IMR-90 (cell line): ENCODE measurements at regions not wholly inside any gene's neighbourhood (a gene's known extent, or its start where the extent isn't known, plus 50 kb on each side); places are given as distances from the start of the nearest gene placed in this dataset.

Experiments
- ATAC-seq: fragments of 200-7000 bp; cut with Tn5 transposase; 2 replicates; pipeline ENCODE4 v1.9.1; 2020; ENCODE audit warnings: low read depth, mild to moderate bottlenecking, moderate library complexity
- BruUV-seq: library from RNA; stranded (reverse); fragments of 400-500 nt; replicated peaks from 2 replicates; lab custom pipeline; 2021; lab: Mats Ljungman, UMichigan
- CTCF ChIA-PET: fragments of 300-600 bp; formaldehyde crosslinking; extraction: SDS; loops from one replicate; lab custom pipeline; 2021; ENCODE audit warnings: antibody characterized with exemption; lab: Yijun Ruan, JAX
- POLR2A ChIA-PET: fragments of 300-600 bp; sonication (Branson Sonifier 250); formaldehyde crosslinking; loops from one replicate; lab custom pipeline; 2022; ENCODE audit warnings: antibody characterized with exemption; ENCODE audit not compliant: unreplicated experiment; lab: Charles Lee
- DNase-seq: peaks from one replicate; pipeline ENCODE4 v3.0.0; 2013
- H2AFZ ChIP-seq: replicated peaks from 2 replicates; pipeline ENCODE3; 2013; ENCODE audit warnings: low read length, mild to moderate bottlenecking; ENCODE audit not compliant: poor library complexity
- H2AK5ac ChIP-seq: 2 replicates; pipeline ENCODE4 v1.6.1; 2013; ENCODE audit warnings: low read depth, low read length, inconsistent platforms
- H2AK9ac ChIP-seq: replicated peaks from 2 replicates; pipeline ENCODE3; 2013; ENCODE audit warnings: mild to moderate bottlenecking, low read depth, low read length, moderate library complexity; ENCODE audit not compliant: poor library complexity
- H2BK120ac ChIP-seq: 2 replicates; pipeline ENCODE4 v1.6.1; 2013; ENCODE audit warnings: low read depth, low read length, inconsistent platforms
- H2BK15ac ChIP-seq: 3 replicates; pipeline ENCODE4 v1.6.1; 2013; ENCODE audit warnings: low read depth, low read length, inconsistent platforms
- H2BK20ac ChIP-seq: 2 replicates; pipeline ENCODE4 v1.6.1; 2013; ENCODE audit warnings: low read depth, mild to moderate bottlenecking, inconsistent platforms, low read length, moderate library complexity
- H2BK5ac ChIP-seq: 2 replicates; pipeline ENCODE4 v1.6.1; 2013; ENCODE audit warnings: mild to moderate bottlenecking, low read depth, low read length, inconsistent platforms; ENCODE audit not compliant: poor library complexity, severe bottlenecking
- H3K14ac ChIP-seq: replicated peaks from 2 replicates; pipeline ENCODE4 v1.6.1; 2013; ENCODE audit warnings: low read depth, low read length, inconsistent platforms
- H3K18ac ChIP-seq: 2 replicates; pipeline ENCODE4 v1.6.1; 2013; ENCODE audit warnings: low read depth, low read length, control low read depth
- H3K23ac ChIP-seq: 2 replicates; pipeline ENCODE4 v1.6.1; 2013; ENCODE audit warnings: low read depth, low read length, inconsistent platforms
- H3K27ac ChIP-seq: 2 replicates; pipeline ENCODE4 v1.5.1; 2013; ENCODE audit warnings: mild to moderate bottlenecking, control low read depth, low read length; ENCODE audit not compliant: insufficient read depth
- H3K27me3 ChIP-seq: 2 replicates; pipeline ENCODE4 v1.6.1; 2013; ENCODE audit warnings: low read length; ENCODE audit not compliant: control insufficient read depth, insufficient read depth
- H3K36me3 ChIP-seq: 2 replicates; pipeline ENCODE4 v1.6.1; 2013; ENCODE audit warnings: low read length, mixed read lengths; ENCODE audit not compliant: control insufficient read depth, insufficient read depth
- H3K4ac ChIP-seq: 2 replicates; pipeline ENCODE4 v1.6.1; 2013; ENCODE audit warnings: low read depth, low read length, inconsistent platforms
- H3K4me1 ChIP-seq: 2 replicates; pipeline ENCODE4 v1.6.1; 2013; ENCODE audit warnings: low read length, mixed read lengths; ENCODE audit not compliant: control insufficient read depth, insufficient read depth
- H3K4me2 ChIP-seq: 2 replicates; pipeline ENCODE4 v1.6.1; 2013; ENCODE audit warnings: low read depth, mild to moderate bottlenecking, control low read depth, low read length, moderate library complexity
- H3K4me3 ChIP-seq: 2 replicates; pipeline ENCODE4 v1.5.1; 2013; ENCODE audit warnings: low read depth, mild to moderate bottlenecking, control low read depth, low read length, moderate library complexity; ENCODE audit not compliant: insufficient read depth
- H3K56ac ChIP-seq: 2 replicates; pipeline ENCODE4 v1.6.1; 2013; ENCODE audit warnings: low read length, inconsistent platforms; ENCODE audit not compliant: insufficient read depth; ENCODE audit errors: extremely low read depth
- H3K79me1 ChIP-seq, 2 experiments: 2 replicates each; pipeline ENCODE4 v1.6.1; 2013; ENCODE audit warnings: low read length in 2 of 2, inconsistent platforms in 1 of 2, low read depth in 1 of 2
- H3K9ac ChIP-seq: 2 replicates; pipeline ENCODE4 v1.6.1; 2013; ENCODE audit warnings: low read depth, low read length, control low read depth
- H3K9me1 ChIP-seq: 2 replicates; pipeline ENCODE4 v1.6.1; 2013; ENCODE audit warnings: low read length, inconsistent platforms; ENCODE audit not compliant: insufficient read depth
- H3K9me3 ChIP-seq: 2 replicates; pipeline ENCODE4 v1.6.1; 2013; ENCODE audit warnings: low read length; ENCODE audit not compliant: control insufficient read depth, insufficient read depth
- H4K20me1 ChIP-seq: 2 replicates; pipeline ENCODE4 v1.6.1; 2013; ENCODE audit warnings: low read length, inconsistent platforms; ENCODE audit not compliant: insufficient read depth
- H4K5ac ChIP-seq: 2 replicates; pipeline ENCODE4 v1.6.1; 2013; ENCODE audit warnings: mild to moderate bottlenecking, low read depth, low read length, control low read depth
- H4K8ac ChIP-seq, 2 experiments: 2 replicates each; pipeline ENCODE4 v1.6.1; 2013; ENCODE audit warnings: low read depth in 2 of 2, low read length in 2 of 2, control low read depth in 1 of 2, inconsistent platforms in 1 of 2
- H4K91ac ChIP-seq: 2 replicates; pipeline ENCODE4 v1.6.1; 2013; ENCODE audit warnings: low read depth, low read length, inconsistent platforms; ENCODE audit not compliant: insufficient read depth
- BHLHE40 ChIP-seq: fragments of 150-350 bp; IDR thresholded peaks from 2 replicates; pipeline ENCODE4 v1.6.1; 2016; ENCODE audit warnings: mild to moderate bottlenecking, low read depth, low read length
- CEBPB ChIP-seq: IDR thresholded peaks from 2 replicates; pipeline ENCODE4 v1.6.1; 2012; ENCODE audit warnings: low read depth, low read length, improper control_type of control experiment
- CHD1 ChIP-seq: IDR thresholded peaks from 2 replicates; pipeline ENCODE4 v1.6.1; 2012; ENCODE audit warnings: low read depth, low read length, improper control_type of control experiment
- FOS ChIP-seq: fragments of 150-350 bp; IDR thresholded peaks from 2 replicates; pipeline ENCODE4 v1.6.1; 2016; ENCODE audit warnings: low read depth, low read length
- MAFK ChIP-seq: IDR thresholded peaks from 2 replicates; pipeline ENCODE4 v1.6.1; 2012; ENCODE audit warnings: low read depth, low read length, improper control_type of control experiment
- MAZ ChIP-seq: IDR thresholded peaks from 2 replicates; pipeline ENCODE4 v1.6.1; 2012; ENCODE audit warnings: low read depth, mild to moderate bottlenecking, low read length, improper control_type of control experiment, moderate library complexity, borderline replicate concordance
- MXI1 ChIP-seq: IDR thresholded peaks from 2 replicates; pipeline ENCODE4 v1.6.1; 2012; ENCODE audit warnings: low read depth, mild to moderate bottlenecking, low read length, moderate library complexity, borderline replicate concordance
- NFE2L2 ChIP-seq: fragments of 150-350 bp; IDR thresholded peaks from 2 replicates; pipeline ENCODE4 v1.6.1; 2016; ENCODE audit warnings: low read depth, mild to moderate bottlenecking, low read length
- POLR2A ChIP-seq: IDR thresholded peaks from 2 replicates; pipeline ENCODE4 v1.6.1; 2012; ENCODE audit warnings: mild to moderate bottlenecking, low read depth, low read length
- RAD21 ChIP-seq: IDR thresholded peaks from 2 replicates; pipeline ENCODE4 v1.6.1; 2012; ENCODE audit warnings: low read length, improper control_type of control experiment
- RCOR1 ChIP-seq: IDR thresholded peaks from 2 replicates; pipeline ENCODE4 v1.6.1; 2012; ENCODE audit warnings: mild to moderate bottlenecking, low read length, improper control_type of control experiment; ENCODE audit not compliant: insufficient replicate concordance
- RFX5 ChIP-seq: IDR thresholded peaks from 2 replicates; pipeline ENCODE4 v1.8.0; 2012; ENCODE audit warnings: low read depth, mild to moderate bottlenecking, low read length, moderate library complexity
- SMC3 ChIP-seq: fragments of 150-350 bp; IDR thresholded peaks from 2 replicates; pipeline ENCODE4 v1.6.1; 2016; ENCODE audit warnings: low read depth, mild to moderate bottlenecking, antibody characterized with exemption, low read length, moderate library complexity
- WGBS, 2 experiments: methylation state at CpG; one replicate each; pipeline versions ENCODE4 v1.1.5 to v1.1.7; 2013; ENCODE audit warnings: missing lambda C conversion rate in 2 of 2; ENCODE audit not compliant: insufficient read length in 1 of 2; ENCODE audit errors: extremely low coverage in 2 of 2; 5-methylcytosine and 5-hydroxymethylcytosine counted together
- dilution Hi-C: fragments of 300-500 bp; cut with HindIII; formaldehyde crosslinking; loops from one replicate; pipeline ENCODE4 v1.14.3; 2018; ENCODE audit warnings: low sequenced_read_pairs; ENCODE audit not compliant: unreplicated experiment
- in situ Hi-C: fragments of 300-500 bp; cut with MboI; formaldehyde crosslinking; loops from 3 replicates; pipeline ENCODE4 v1.14.3; 2019; ENCODE audit warnings: low sequenced_read_pairs, inconsistent platforms, mixed read lengths
- intact Hi-C: fragments of 100-400 bp; cut with micrococcal nuclease; formaldehyde crosslinking; loops from 2 replicates; pipeline ENCODE4 v1.10.0; 2022
- TF ChIP-seq, protein P1 (sequence below): conservative IDR thresholded peaks from 2 replicates; pipeline ENCODE4 v1.5.1; 2012; ENCODE audit warnings: mild to moderate bottlenecking, low read depth, low read length, improper control_type of control experiment
- TF ChIP-seq, protein P2 (sequence below): fragments of 150-350 bp; IDR thresholded peaks from 2 replicates; pipeline ENCODE4 v1.6.1; 2016; ENCODE audit warnings: low read depth, mild to moderate bottlenecking, low read length, moderate library complexity, borderline replicate concordance
- TF ChIP-seq, protein P3 (sequence below): fragments of 150-350 bp; IDR thresholded peaks from 2 replicates; pipeline ENCODE4 v1.6.1; 2017; ENCODE audit warnings: mild to moderate bottlenecking, antibody characterized with exemption, low read length, low read depth

DNA sequence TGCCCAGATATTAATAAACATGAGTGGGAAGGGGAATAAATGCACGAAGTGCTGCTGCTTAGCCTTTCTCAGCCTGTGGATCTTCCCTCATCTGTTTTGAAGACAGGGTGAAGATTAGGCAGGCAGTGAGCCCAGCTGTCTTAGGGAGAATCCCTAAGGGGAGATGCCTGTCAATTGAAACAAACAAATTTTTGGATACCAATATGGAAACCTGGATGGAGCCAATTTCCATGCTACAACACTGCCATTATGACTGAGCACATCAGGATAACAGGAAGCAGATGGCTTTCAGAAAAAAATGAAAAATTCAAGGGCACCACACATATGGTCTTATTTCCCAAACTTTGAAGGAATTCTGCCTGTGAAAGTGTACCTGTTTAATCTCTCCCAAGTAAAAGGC, 80.3 kb downstream of the HMHB1 start:
- Histone ChIP-seq H2BK5ac (no peak overlapping the region), H3K79me1 (no peaks in the 10 kb centered on the region), H4K5ac (no peak overlapping the region), H3K36me3 (no peaks in the 10 kb centered on the region), H3K9me3 (no peaks in the 10 kb centered on the region), H3K27ac (no peak overlapping the region), H4K91ac (no peak overlapping the region), H3K4me2 (no peak overlapping the region), H2AK5ac (no peak overlapping the region), H3K14ac (no peak overlapping the region), H2BK15ac (no peak overlapping the region), H3K9ac (no peak overlapping the region), H2BK20ac (no peak overlapping the region), H3K56ac (no peak overlapping the region), H2AFZ (no peak overlapping the region), H3K4ac (no peak overlapping the region), H2BK120ac (no peak overlapping the region), H3K18ac (no peak overlapping the region), H3K4me1 (peaks cover 14% of the 10 kb centered on the region), H3K9me1 (peaks cover 6% of the 10 kb centered on the region; the same call in 1 of the 2 replicates), H3K27me3 (no peaks in the 10 kb centered on the region), H3K23ac (no peak overlapping the region), H3K4me3 (no peak overlapping the region), H4K20me1 (no peaks in the 10 kb centered on the region), H2AK9ac (no peak overlapping the region), H4K8ac (no peak overlapping the region)
- in situ Hi-C loops (no loop called here), intact Hi-C loops (no loop called here), dilution Hi-C loops (no loop called here)
- TF ChIP-seq MAZ (no peak), NFE2L2 (no peak), MAFK (no peak), BHLHE40 (no peak), FOS (no peak), RAD21 (no peak), SMC3 (no peak), MXI1 (no peak), RFX5 (no peak), CHD1 (no peak), CEBPB (no peak), RCOR1 (no peak), POLR2A (no peak)
- TF ChIP-seq, protein P1, sequence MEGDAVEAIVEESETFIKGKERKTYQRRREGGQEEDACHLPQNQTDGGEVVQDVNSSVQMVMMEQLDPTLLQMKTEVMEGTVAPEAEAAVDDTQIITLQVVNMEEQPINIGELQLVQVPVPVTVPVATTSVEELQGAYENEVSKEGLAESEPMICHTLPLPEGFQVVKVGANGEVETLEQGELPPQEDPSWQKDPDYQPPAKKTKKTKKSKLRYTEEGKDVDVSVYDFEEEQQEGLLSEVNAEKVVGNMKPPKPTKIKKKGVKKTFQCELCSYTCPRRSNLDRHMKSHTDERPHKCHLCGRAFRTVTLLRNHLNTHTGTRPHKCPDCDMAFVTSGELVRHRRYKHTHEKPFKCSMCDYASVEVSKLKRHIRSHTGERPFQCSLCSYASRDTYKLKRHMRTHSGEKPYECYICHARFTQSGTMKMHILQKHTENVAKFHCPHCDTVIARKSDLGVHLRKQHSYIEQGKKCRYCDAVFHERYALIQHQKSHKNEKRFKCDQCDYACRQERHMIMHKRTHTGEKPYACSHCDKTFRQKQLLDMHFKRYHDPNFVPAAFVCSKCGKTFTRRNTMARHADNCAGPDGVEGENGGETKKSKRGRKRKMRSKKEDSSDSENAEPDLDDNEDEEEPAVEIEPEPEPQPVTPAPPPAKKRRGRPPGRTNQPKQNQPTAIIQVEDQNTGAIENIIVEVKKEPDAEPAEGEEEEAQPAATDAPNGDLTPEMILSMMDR = no peak
- TF ChIP-seq, protein P2, sequence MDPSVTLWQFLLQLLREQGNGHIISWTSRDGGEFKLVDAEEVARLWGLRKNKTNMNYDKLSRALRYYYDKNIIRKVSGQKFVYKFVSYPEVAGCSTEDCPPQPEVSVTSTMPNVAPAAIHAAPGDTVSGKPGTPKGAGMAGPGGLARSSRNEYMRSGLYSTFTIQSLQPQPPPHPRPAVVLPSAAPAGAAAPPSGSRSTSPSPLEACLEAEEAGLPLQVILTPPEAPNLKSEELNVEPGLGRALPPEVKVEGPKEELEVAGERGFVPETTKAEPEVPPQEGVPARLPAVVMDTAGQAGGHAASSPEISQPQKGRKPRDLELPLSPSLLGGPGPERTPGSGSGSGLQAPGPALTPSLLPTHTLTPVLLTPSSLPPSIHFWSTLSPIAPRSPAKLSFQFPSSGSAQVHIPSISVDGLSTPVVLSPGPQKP = no peak
- TF ChIP-seq, protein P3, sequence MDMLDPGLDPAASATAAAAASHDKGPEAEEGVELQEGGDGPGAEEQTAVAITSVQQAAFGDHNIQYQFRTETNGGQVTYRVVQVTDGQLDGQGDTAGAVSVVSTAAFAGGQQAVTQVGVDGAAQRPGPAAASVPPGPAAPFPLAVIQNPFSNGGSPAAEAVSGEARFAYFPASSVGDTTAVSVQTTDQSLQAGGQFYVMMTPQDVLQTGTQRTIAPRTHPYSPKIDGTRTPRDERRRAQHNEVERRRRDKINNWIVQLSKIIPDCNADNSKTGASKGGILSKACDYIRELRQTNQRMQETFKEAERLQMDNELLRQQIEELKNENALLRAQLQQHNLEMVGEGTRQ = no peak
- DNase-seq (no peak), ATAC-seq (no peak)
- no TSS peak for BruUV-seq
- CTCF ChIA-PET = interaction anchor here (0.5 kb wide), 1 partner anchor 184 kb away, joined by 3 read pairs; no protein-coding TSS in a partner anchor
- no CpG with 5 or more reads among the region's 1 CpG for WGBS, 2 experiments
- POLR2A ChIA-PET = no interaction called here
